ENCODE measurements at regions not wholly inside any gene's neighbourhood (a gene's known extent, or its start where the extent isn't known, plus 50 kb on each side); places are given as distances from the start of the nearest gene placed in this dataset.

DNA sequence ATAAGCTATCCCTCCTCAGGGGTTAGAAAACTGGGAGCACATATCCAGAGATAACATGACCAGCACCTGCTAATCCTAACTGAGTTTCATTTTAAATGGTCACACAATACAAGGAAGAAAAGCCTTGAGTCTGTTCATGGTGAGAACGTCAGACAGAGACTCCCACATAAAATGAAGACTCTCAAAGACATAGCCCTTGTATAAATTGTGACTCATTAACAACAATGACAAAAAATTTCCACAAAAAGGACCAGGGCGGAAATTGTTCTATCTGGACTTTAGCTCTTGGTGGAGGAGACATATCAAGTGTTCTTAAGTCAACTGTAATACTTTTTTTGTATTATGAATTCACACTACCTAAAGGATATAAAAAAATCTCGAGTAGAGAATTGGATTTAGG, 313.7 kb upstream of the DCN start:
- TF ChIP-seq CTCF (IDR thresholded peaks at IDR 0.05; ENCODE audit: poor library complexity) (no peak), EZH2phosphoT487 (IDR thresholded peaks at IDR 0.05; ENCODE audit: low read depth, severe bottlenecking, unreplicated experiment) (no peak), EZH2 (IDR thresholded peaks at IDR 0.05; ENCODE audit: borderline replicate concordance) (no peak)

All from hepatocyte (in vitro differentiated cells).